ENCODE measurements at regions not wholly inside any gene's neighbourhood (a gene's known extent, or its start where the extent isn't known, plus 50 kb on each side); places are given as distances from the start of the nearest gene placed in this dataset.

- FAIRE-seq: no peak
Measured at GRCh38 chr6:110033101-110033500, 55.0 kb downstream of the GPR6 start.

- FAIRE-seq: no peak
Measured at GRCh38 chr6:110033749-110034666, 55.9 kb downstream of the GPR6 start.

DNA sequence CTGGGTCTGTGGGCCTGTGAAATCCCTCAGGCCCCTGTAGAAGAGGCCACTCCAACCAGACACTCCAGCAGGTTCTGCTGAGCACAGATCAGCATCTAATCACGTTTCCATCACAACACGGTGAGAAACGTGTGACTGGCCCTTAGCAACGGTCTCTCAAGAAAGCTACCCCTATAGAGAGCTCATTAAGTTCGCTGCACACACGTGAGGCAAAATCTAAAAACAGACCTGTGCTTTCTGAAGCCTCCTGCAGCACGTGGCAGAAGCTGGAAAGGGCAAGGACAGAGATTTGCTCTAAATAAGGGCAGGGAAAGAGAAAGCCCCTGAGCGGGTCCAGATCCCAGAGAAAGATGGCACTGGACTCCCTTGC lies 56.5 kb downstream of the GPR6 start:
- FAIRE-seq: no peak

DNA sequence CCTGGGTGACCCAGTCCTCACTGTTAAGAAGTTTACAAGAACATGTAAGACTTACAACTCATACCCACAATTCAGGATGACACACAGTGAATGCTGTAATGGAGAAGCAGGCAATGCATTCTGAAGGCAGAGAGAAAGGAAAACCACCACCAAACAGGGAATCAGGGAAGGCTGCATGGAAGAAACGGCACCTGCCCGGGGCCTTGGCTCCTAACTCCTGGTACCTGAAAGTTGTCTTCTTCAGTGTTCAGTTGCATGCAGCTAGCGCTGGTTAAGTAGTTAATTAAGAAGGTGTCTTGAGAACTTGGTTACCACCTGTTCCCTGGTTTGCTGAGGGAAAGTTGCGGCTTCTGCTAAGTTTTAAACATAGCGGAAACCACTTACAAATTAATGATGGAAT lies 57.2 kb downstream of the GPR6 start:
- FAIRE-seq: no peak

- no peak for FAIRE-seq
Measured at GRCh38 chr6:110036408-110037302, 58.5 kb downstream of the GPR6 start.

GRCh38 chr6:110037726-110038295 lies 59.7 kb downstream of the GPR6 start:
- FAIRE-seq: no peak

DNA sequence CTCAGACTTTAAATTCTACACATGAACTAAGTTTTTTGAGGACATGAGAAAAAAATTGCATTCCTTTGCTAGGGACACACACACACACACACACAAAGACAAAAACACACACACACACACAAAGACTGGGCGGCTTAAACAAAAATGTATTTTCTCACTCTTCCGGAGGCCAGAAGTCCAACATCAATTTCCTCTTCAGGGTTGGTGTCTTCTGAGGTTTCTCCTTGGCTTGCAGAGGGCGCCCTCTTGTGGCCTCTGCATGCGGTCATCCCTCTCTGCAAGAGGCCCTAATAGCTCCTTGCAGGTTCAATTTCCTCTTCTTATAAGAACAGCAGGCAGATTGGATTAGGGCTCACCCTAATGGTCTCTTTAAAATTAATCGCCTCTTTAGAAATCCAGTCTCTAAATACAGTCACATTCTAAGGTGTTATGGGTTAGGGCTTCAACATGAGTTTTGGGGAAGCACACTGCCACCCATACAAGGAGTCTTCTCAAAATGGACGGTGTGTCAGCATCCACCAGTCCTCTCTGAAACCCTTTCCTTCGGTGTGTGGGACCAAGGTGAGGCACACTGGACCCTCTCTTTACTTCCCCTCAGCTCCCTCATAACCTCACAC lies 61.4 kb downstream of the GPR6 start:
- peak; percentile 5 for FAIRE-seq

GRCh38 chr6:110039981-110040383 lies 61.9 kb downstream of the GPR6 start:
- FAIRE-seq: no peak

DNA sequence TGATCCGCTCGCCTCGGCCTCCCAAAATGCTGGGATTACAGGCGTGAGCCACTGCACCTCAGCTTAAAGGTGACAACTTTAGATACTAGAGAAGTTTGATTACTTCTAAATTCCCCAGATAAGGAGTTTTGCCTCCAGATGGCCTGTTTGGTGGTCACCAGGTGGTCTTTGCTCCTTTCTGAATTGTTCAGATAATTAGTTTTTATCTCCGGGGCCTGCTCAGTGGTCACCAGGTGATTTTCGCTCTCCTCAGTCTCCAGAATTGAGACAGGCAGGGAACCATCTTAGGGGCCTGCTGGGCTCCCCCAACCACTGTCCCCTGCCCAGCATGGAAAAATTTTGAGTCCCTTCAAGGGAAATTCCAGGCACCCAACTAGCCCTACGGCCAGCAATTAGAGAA lies 62.6 kb downstream of the GPR6 start:
- no peak for FAIRE-seq

DNA sequence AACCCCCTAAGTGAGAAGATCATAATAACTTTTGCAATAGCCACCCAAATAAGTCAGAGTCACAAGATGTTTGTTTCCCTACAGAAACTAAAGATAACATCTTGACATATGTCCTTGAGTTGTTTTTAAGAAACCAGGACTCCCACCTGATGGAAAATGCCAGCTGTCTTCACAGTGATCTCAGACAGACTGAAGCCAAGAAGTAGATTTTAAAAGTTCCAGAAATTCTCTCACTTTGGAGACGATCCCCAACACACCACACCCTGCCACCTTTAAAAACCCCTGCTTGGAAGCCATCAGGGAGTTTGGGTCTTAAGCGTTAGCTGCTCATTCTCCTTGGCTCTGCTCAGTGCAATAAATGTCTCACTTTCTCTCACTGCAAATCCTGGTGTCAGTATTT lies 63.0 kb downstream of the GPR6 start:
- FAIRE-seq: no peak

- FAIRE-seq: no peak
Measured at GRCh38 chr6:110041830-110042229, 63.7 kb downstream of the GPR6 start.

DNA sequence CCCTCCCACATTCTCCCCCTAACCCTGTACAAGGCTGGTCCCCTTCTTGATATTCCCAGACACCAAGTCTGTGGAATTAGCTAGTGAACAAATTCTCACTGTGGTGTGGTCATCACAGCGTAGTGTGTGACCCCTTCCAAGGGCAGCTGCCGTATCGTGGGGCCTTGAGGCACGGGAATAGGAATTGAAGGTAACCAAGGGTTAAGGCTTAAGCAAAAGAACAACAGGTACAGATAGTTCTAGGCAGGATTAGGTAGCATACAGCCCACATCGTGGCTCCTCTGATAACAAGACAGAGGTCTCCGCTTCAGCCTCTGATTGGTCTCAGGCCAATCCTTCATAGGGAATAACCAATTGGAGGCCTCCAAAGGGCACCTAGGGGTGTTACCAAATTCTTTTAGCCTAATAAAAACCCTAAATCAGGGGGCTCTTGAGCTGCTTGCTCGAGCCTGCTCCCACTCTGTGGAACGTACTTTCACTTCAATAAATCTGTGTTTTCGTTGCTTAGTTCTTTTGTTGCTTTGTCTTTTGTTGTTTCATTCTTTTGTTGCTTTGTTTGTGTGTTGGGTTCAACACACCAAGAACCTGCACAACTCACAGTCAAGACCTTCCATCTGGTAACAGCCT lies 64.7 kb downstream of the GPR6 start:
- no peak for FAIRE-seq

GRCh38 chr6:110043366-110043994 lies 65.4 kb downstream of the GPR6 start:
- no peak for FAIRE-seq

GRCh38 chr6:110044096-110044495 lies 66.0 kb downstream of the GPR6 start:
- FAIRE-seq: no peak

DNA sequence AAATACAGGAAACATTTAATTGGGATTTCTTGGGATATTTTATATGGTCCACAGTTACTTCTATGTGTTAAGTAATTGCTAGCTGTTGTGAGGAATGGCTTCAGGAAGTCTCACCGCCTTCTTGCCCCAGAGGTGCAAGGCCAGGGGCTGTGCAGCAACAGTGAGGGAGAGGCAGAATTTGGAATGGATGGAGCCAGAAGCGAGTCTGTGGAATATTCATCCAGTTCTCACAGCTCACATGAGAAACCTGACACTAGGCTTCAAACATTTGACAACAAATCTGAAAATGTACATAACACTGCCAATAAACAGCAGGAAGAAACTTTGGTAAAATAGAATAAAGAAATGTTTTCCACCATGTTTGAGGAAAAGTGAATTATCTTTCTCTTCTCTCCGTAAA lies 66.5 kb downstream of the GPR6 start:
- FAIRE-seq: no peak

- FAIRE-seq: no peak
Measured at GRCh38 chr6:110048221-110048875, 70.2 kb downstream of the GPR6 start.

GRCh38 chr6:110049696-110050439 lies 71.8 kb downstream of the GPR6 start:
- FAIRE-seq: no peak
